IMR-90 (cell line): ENCODE measurements at regions not wholly inside any gene's neighbourhood (a gene's known extent, or its start where the extent isn't known, plus 50 kb on each side); places are given as distances from the start of the nearest gene placed in this dataset.

ENCODE experiments used
- ATAC-seq: fragments of 200-7000 bp; cut with Tn5 transposase; 2 replicates; pipeline ENCODE4 v1.9.1; 2020; ENCODE audit warnings: low read depth, mild to moderate bottlenecking, moderate library complexity
- BruUV-seq: library from RNA; stranded (reverse); fragments of 400-500 nt; replicated peaks from 2 replicates; lab custom pipeline; 2021; lab: Mats Ljungman, UMichigan
- CTCF ChIA-PET: fragments of 300-600 bp; formaldehyde crosslinking; extraction: SDS; loops from one replicate; lab custom pipeline; 2021; ENCODE audit warnings: antibody characterized with exemption; lab: Yijun Ruan, JAX
- POLR2A ChIA-PET: fragments of 300-600 bp; sonication (Branson Sonifier 250); formaldehyde crosslinking; loops from one replicate; lab custom pipeline; 2022; ENCODE audit warnings: antibody characterized with exemption; ENCODE audit not compliant: unreplicated experiment; lab: Charles Lee
- DNase-seq: peaks from one replicate; pipeline ENCODE4 v3.0.0; 2013
- H2AFZ ChIP-seq: replicated peaks from 2 replicates; pipeline ENCODE3; 2013; ENCODE audit warnings: low read length, mild to moderate bottlenecking; ENCODE audit not compliant: poor library complexity
- H2AK5ac ChIP-seq: 2 replicates; pipeline ENCODE4 v1.6.1; 2013; ENCODE audit warnings: low read depth, low read length, inconsistent platforms
- H2AK9ac ChIP-seq: replicated peaks from 2 replicates; pipeline ENCODE3; 2013; ENCODE audit warnings: mild to moderate bottlenecking, low read depth, low read length, moderate library complexity; ENCODE audit not compliant: poor library complexity
- H2BK120ac ChIP-seq: 2 replicates; pipeline ENCODE4 v1.6.1; 2013; ENCODE audit warnings: low read depth, low read length, inconsistent platforms
- H2BK15ac ChIP-seq: 3 replicates; pipeline ENCODE4 v1.6.1; 2013; ENCODE audit warnings: low read depth, low read length, inconsistent platforms
- H2BK20ac ChIP-seq: 2 replicates; pipeline ENCODE4 v1.6.1; 2013; ENCODE audit warnings: low read depth, mild to moderate bottlenecking, inconsistent platforms, low read length, moderate library complexity
- H2BK5ac ChIP-seq: 2 replicates; pipeline ENCODE4 v1.6.1; 2013; ENCODE audit warnings: mild to moderate bottlenecking, low read depth, low read length, inconsistent platforms; ENCODE audit not compliant: poor library complexity, severe bottlenecking
- H3K14ac ChIP-seq: replicated peaks from 2 replicates; pipeline ENCODE4 v1.6.1; 2013; ENCODE audit warnings: low read depth, low read length, inconsistent platforms
- H3K18ac ChIP-seq: 2 replicates; pipeline ENCODE4 v1.6.1; 2013; ENCODE audit warnings: low read depth, low read length, control low read depth
- H3K23ac ChIP-seq: 2 replicates; pipeline ENCODE4 v1.6.1; 2013; ENCODE audit warnings: low read depth, low read length, inconsistent platforms
- H3K27ac ChIP-seq: 2 replicates; pipeline ENCODE4 v1.5.1; 2013; ENCODE audit warnings: mild to moderate bottlenecking, control low read depth, low read length; ENCODE audit not compliant: insufficient read depth
- H3K27me3 ChIP-seq: 2 replicates; pipeline ENCODE4 v1.6.1; 2013; ENCODE audit warnings: low read length; ENCODE audit not compliant: control insufficient read depth, insufficient read depth
- H3K36me3 ChIP-seq: 2 replicates; pipeline ENCODE4 v1.6.1; 2013; ENCODE audit warnings: low read length, mixed read lengths; ENCODE audit not compliant: control insufficient read depth, insufficient read depth
- H3K4ac ChIP-seq: 2 replicates; pipeline ENCODE4 v1.6.1; 2013; ENCODE audit warnings: low read depth, low read length, inconsistent platforms
- H3K4me1 ChIP-seq: 2 replicates; pipeline ENCODE4 v1.6.1; 2013; ENCODE audit warnings: low read length, mixed read lengths; ENCODE audit not compliant: control insufficient read depth, insufficient read depth
- H3K4me2 ChIP-seq: 2 replicates; pipeline ENCODE4 v1.6.1; 2013; ENCODE audit warnings: low read depth, mild to moderate bottlenecking, control low read depth, low read length, moderate library complexity
- H3K4me3 ChIP-seq: 2 replicates; pipeline ENCODE4 v1.5.1; 2013; ENCODE audit warnings: low read depth, mild to moderate bottlenecking, control low read depth, low read length, moderate library complexity; ENCODE audit not compliant: insufficient read depth
- H3K56ac ChIP-seq: 2 replicates; pipeline ENCODE4 v1.6.1; 2013; ENCODE audit warnings: low read length, inconsistent platforms; ENCODE audit not compliant: insufficient read depth; ENCODE audit errors: extremely low read depth
- H3K79me1 ChIP-seq, 2 experiments: 2 replicates each; pipeline ENCODE4 v1.6.1; 2013; ENCODE audit warnings: low read length in 2 of 2, inconsistent platforms in 1 of 2, low read depth in 1 of 2
- H3K9ac ChIP-seq: 2 replicates; pipeline ENCODE4 v1.6.1; 2013; ENCODE audit warnings: low read depth, low read length, control low read depth
- H3K9me1 ChIP-seq: 2 replicates; pipeline ENCODE4 v1.6.1; 2013; ENCODE audit warnings: low read length, inconsistent platforms; ENCODE audit not compliant: insufficient read depth
- H3K9me3 ChIP-seq: 2 replicates; pipeline ENCODE4 v1.6.1; 2013; ENCODE audit warnings: low read length; ENCODE audit not compliant: control insufficient read depth, insufficient read depth
- H4K20me1 ChIP-seq: 2 replicates; pipeline ENCODE4 v1.6.1; 2013; ENCODE audit warnings: low read length, inconsistent platforms; ENCODE audit not compliant: insufficient read depth
- H4K5ac ChIP-seq: 2 replicates; pipeline ENCODE4 v1.6.1; 2013; ENCODE audit warnings: mild to moderate bottlenecking, low read depth, low read length, control low read depth
- H4K8ac ChIP-seq, 2 experiments: 2 replicates each; pipeline ENCODE4 v1.6.1; 2013; ENCODE audit warnings: low read depth in 2 of 2, low read length in 2 of 2, control low read depth in 1 of 2, inconsistent platforms in 1 of 2
- H4K91ac ChIP-seq: 2 replicates; pipeline ENCODE4 v1.6.1; 2013; ENCODE audit warnings: low read depth, low read length, inconsistent platforms; ENCODE audit not compliant: insufficient read depth
- CHD1 ChIP-seq: IDR thresholded peaks from 2 replicates; pipeline ENCODE4 v1.6.1; 2012; ENCODE audit warnings: low read depth, low read length, improper control_type of control experiment
- WGBS, 2 experiments: methylation state at CpG; one replicate each; pipeline versions ENCODE4 v1.1.5 to v1.1.7; 2013; ENCODE audit warnings: missing lambda C conversion rate in 2 of 2; ENCODE audit not compliant: insufficient read length in 1 of 2; ENCODE audit errors: extremely low coverage in 2 of 2; 5-methylcytosine and 5-hydroxymethylcytosine counted together
- dilution Hi-C: fragments of 300-500 bp; cut with HindIII; formaldehyde crosslinking; loops from one replicate; pipeline ENCODE4 v1.14.3; 2018; ENCODE audit warnings: low sequenced_read_pairs; ENCODE audit not compliant: unreplicated experiment
- in situ Hi-C: fragments of 300-500 bp; cut with MboI; formaldehyde crosslinking; loops from 3 replicates; pipeline ENCODE4 v1.14.3; 2019; ENCODE audit warnings: low sequenced_read_pairs, inconsistent platforms, mixed read lengths
- intact Hi-C: fragments of 100-400 bp; cut with micrococcal nuclease; formaldehyde crosslinking; loops from 2 replicates; pipeline ENCODE4 v1.10.0; 2022

- H3K9me1 ChIP-seq: no peaks in the 10 kb centered on the region
- H2AK5ac ChIP-seq: no peak overlapping the region
- H2BK5ac ChIP-seq: no peak overlapping the region
- no peak overlapping the region for H3K14ac ChIP-seq
- no peak overlapping the region for H3K9ac ChIP-seq
- ATAC-seq: no peak
- no peak overlapping the region for H3K27ac ChIP-seq
- no peaks in the 10 kb centered on the region for H3K4me1 ChIP-seq
- H2BK20ac ChIP-seq: no peak overlapping the region
- no peaks in the 10 kb centered on the region for H3K79me1 ChIP-seq
- no peak overlapping the region for H3K4me3 ChIP-seq
- no peak overlapping the region for H3K4me2 ChIP-seq
- 33% methylated on average over 3 of the region's 5 CpGs; no CpG with 5 or more reads in 1 of the 2 experiments for WGBS, 2 experiments
- H3K36me3 ChIP-seq: no peaks in the 10 kb centered on the region
- H3K9me3 ChIP-seq: peaks cover 6% of the 10 kb centered on the region
- no TSS peak for BruUV-seq
- H3K56ac ChIP-seq: no peak overlapping the region
- intact Hi-C loops (no loop called here), in situ Hi-C loops (no loop called here), dilution Hi-C loops (no loop called here)
- H3K27me3 ChIP-seq: no peaks in the 10 kb centered on the region
- no peak overlapping the region for H4K5ac ChIP-seq
- H2AK9ac ChIP-seq: no peak overlapping the region
- POLR2A ChIA-PET: no interaction called here
- H4K20me1 ChIP-seq: no peaks in the 10 kb centered on the region
- CTCF ChIA-PET: no interaction called here
- H3K18ac ChIP-seq: no peak overlapping the region
- no peak overlapping the region for H4K8ac ChIP-seq
- H2BK120ac ChIP-seq: no peak overlapping the region
- H2AFZ ChIP-seq: no peak overlapping the region
- DNase-seq: no peak
- no peak overlapping the region for H3K4ac ChIP-seq
- H4K91ac ChIP-seq: no peak overlapping the region
- no peak overlapping the region for H3K23ac ChIP-seq
- no peak overlapping the region for H2BK15ac ChIP-seq
- no peak for TF ChIP-seq CHD1
Measured at GRCh38 chr9:1759771-1760300, 255.3 kb upstream of the SMARCA2 start.
